ENCODE measurements at regions not wholly inside any gene's neighbourhood (a gene's known extent, or its start where the extent isn't known, plus 50 kb on each side); places are given as distances from the start of the nearest gene placed in this dataset.
"Not testable (repeated sequence)": the region's sequence is repeated elsewhere in the genome, so short reads cannot be mapped to it uniquely, and the experiment has no call there.

DNA sequence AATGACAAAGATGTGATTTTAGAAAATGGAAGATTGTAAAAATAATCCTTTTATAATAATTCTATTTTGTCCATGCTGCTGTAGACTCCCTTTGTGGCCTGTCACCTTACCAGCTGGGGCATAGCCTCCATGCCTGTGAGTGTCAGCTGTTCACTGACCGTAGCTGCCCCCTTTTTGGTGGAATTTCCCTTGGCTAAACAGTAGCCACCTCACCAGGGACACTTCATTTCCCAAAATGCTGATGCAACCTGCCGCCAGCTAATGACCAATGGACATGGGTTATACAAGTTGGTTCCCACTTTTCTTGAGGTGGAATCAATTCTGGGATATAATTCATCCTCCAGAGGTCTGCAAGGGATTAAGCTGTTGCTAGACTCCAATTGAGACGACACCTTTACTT, 368.4 kb downstream of the PRDM5 start:
- Histone ChIP-seq H3K27me3 (ENCODE audit: insufficient read depth) (no peaks in the 10 kb centered on the region), H3K9me2 (no peaks in the 10 kb centered on the region), H2AFZ (ENCODE audit: low read depth) (no peak overlapping the region), H3F3A (replicated peaks; ENCODE audit: insufficient read depth) (no peaks in the 10 kb centered on the region), H3K36me3 (replicated peaks in 1 of 2; ENCODE audit: control insufficient read depth in 1 of 2, insufficient read depth in 2 of 2, low read length in 1 of 2) (no peaks in the 10 kb centered on the region), H3K27ac (ENCODE audit: low read depth in 2 of 2, low read length in 1 of 2) (no peak overlapping the region), H3K4me2 (no peak overlapping the region), H3K4me3 (ENCODE audit: low read depth in 2 of 2, low read length in 1 of 2) (no peak overlapping the region), H3K79me2 (ENCODE audit: insufficient read depth) (no peaks in the 10 kb centered on the region), H3K9me3 (no peaks in the 10 kb centered on the region), H3K4me1 (ENCODE audit: control insufficient read depth in 1 of 2, insufficient read depth in 2 of 2, low read depth in 1 of 2, low read length in 1 of 2) (no peaks in the 10 kb centered on the region), H3K9ac (no peak overlapping the region), H4K20me1 (ENCODE audit: insufficient read depth) (no peaks in the 10 kb centered on the region)
- DNase-seq: no peak
- ChIA-PET CTCF (no interaction called here), POLR2A (no interaction called here)
- 41% methylated on average over 3 of the region's 3 CpGs for WGBS (ENCODE audit: low lambda C conversion rate)
- TF ChIP-seq, protein P1, sequence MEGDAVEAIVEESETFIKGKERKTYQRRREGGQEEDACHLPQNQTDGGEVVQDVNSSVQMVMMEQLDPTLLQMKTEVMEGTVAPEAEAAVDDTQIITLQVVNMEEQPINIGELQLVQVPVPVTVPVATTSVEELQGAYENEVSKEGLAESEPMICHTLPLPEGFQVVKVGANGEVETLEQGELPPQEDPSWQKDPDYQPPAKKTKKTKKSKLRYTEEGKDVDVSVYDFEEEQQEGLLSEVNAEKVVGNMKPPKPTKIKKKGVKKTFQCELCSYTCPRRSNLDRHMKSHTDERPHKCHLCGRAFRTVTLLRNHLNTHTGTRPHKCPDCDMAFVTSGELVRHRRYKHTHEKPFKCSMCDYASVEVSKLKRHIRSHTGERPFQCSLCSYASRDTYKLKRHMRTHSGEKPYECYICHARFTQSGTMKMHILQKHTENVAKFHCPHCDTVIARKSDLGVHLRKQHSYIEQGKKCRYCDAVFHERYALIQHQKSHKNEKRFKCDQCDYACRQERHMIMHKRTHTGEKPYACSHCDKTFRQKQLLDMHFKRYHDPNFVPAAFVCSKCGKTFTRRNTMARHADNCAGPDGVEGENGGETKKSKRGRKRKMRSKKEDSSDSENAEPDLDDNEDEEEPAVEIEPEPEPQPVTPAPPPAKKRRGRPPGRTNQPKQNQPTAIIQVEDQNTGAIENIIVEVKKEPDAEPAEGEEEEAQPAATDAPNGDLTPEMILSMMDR (IDR thresholded peaks at IDR 0.05): no peak
- TF ChIP-seq TCF12 (IDR thresholded peaks at IDR 0.05): no peak

DNA sequence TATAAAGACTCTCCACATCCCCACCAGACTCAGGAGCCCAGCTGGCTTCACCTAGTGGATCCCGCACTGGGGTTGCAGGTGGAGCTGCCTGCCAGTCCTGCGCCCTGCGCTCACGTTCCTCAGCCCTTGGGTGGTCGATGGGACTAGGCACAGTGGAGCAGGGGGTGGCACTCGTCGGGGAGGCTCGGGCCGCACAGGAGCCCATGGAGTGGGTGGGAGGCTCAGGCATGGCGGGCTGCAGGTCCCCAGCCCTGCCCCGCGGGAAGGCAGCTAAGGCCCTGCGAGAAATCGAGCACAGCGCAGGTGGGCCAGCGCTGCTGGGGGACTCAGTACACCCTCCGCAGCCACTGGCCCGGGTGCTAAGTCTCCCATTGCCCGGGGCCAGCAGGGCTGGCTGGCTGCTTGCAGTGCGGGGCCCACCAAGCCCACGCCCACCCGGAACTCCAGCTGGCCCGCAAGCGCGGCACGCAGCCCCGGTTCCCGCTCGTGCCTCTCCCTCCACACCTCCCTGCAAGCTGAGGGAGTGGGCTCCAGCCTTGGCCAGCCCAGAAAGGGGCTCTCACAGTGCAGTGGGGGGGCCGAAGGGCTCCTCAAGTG, 371.8 kb downstream of the PRDM5 start:
- H3K4me2 ChIP-seq; H3K9me3 ChIP-seq; H3F3A ChIP-seq (replicated peaks; ENCODE audit: insufficient read depth); POLR2A ChIA-PET; H2AFZ ChIP-seq (ENCODE audit: low read depth); H3K9ac ChIP-seq; H3K27ac ChIP-seq (ENCODE audit: low read depth in 2 of 2, low read length in 1 of 2); H3K9me2 ChIP-seq; H3K79me2 ChIP-seq (ENCODE audit: insufficient read depth); H3K4me3 ChIP-seq (ENCODE audit: low read depth in 2 of 2, low read length in 1 of 2); H4K20me1 ChIP-seq (ENCODE audit: insufficient read depth); DNase-seq; H3K4me1 ChIP-seq (ENCODE audit: control insufficient read depth in 1 of 2, insufficient read depth in 2 of 2, low read depth in 1 of 2, low read length in 1 of 2); H3K27me3 ChIP-seq (ENCODE audit: insufficient read depth); H3K36me3 ChIP-seq (replicated peaks in 1 of 2; ENCODE audit: control insufficient read depth in 1 of 2, insufficient read depth in 2 of 2, low read length in 1 of 2): not testable (repeated sequence)
- 77% methylated on average over 7 of the region's 30 CpGs for WGBS (ENCODE audit: low lambda C conversion rate)
- CTCF ChIA-PET: interaction anchor here (0.5 kb wide), 1 partner anchor 14 kb away, joined by 3 read pairs; no protein-coding TSS in a partner anchor

DNA sequence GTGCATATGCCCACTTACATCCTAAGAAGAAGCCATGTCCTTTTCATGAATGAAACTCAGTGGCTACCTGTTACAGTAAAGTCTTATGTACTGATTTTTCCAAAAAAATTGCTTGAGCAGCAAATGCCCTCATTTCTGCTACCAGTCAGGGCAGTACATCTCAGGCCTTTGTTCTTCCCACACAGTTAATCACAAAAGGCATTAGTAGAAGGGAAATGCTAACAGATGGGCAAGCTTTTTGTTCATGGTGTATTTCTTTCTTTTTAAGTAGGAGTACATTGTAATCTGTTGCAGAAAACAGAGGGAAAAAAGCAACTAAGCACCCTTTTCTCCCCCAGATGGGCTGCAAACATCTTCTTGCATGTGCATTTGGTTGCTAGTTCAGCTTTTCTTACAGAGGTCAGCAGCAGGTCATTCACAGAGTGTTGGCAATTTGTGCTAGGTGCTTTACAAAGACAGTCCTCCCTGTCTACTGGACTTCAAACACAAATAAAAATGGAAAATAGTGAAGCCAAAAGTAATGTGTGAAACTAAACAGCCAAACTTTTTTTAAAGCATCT, 373.4 kb downstream of the PRDM5 start:
- Histone ChIP-seq H3K27me3 (ENCODE audit: insufficient read depth) (no peaks in the 10 kb centered on the region), H3K79me2 (ENCODE audit: insufficient read depth) (no peaks in the 10 kb centered on the region), H3K9me3 (no peaks in the 10 kb centered on the region), H3K9me2 (no peaks in the 10 kb centered on the region), H3K4me3 (ENCODE audit: low read depth in 2 of 2, low read length in 1 of 2) (no peak overlapping the region), H3K36me3 (replicated peaks in 1 of 2; ENCODE audit: control insufficient read depth in 1 of 2, insufficient read depth in 2 of 2, low read length in 1 of 2) (no peaks in the 10 kb centered on the region), H3K9ac (no peak overlapping the region), H2AFZ (ENCODE audit: low read depth) (no peak overlapping the region), H3K4me1 (ENCODE audit: control insufficient read depth in 1 of 2, insufficient read depth in 2 of 2, low read depth in 1 of 2, low read length in 1 of 2) (no peaks in the 10 kb centered on the region), H3K4me2 (no peak overlapping the region), H3K27ac (ENCODE audit: low read depth in 2 of 2, low read length in 1 of 2) (no peak overlapping the region), H3F3A (replicated peaks; ENCODE audit: insufficient read depth) (no peaks in the 10 kb centered on the region), H4K20me1 (ENCODE audit: insufficient read depth) (no peaks in the 10 kb centered on the region)
- TF ChIP-seq RFX5 (IDR thresholded peaks at IDR 0.05; ENCODE audit: low read length): no peak
- ChIA-PET POLR2A (no interaction called here), CTCF (interaction anchor here (0.6 kb wide), 1 partner anchor 847 kb away, joined by 3 read pairs; no protein-coding TSS in a partner anchor)
- DNase-seq: no peak

DNA sequence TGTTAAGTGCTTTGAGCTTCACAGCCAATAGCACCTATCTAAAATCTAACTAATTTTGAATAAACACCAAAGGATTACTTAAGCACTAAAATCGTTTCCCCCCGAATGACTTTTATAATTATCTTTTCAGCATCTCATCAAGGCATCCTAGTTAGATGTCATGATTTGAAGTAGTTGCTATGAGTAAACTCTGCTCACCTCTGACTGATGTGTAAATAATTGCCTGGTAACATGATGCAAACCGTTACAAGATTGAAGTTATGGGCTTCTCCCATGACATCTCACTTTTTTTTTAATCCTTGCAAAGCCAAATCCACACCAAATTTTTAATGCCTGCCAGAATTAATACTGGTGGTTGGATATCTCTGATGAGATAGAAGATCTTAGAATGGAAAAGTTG, 377.1 kb downstream of the PRDM5 start:
- Histone ChIP-seq H3K36me3 (replicated peaks in 1 of 2; ENCODE audit: control insufficient read depth in 1 of 2, insufficient read depth in 2 of 2, low read length in 1 of 2) (no peaks in the 10 kb centered on the region), H3K4me1 (ENCODE audit: control insufficient read depth in 1 of 2, insufficient read depth in 2 of 2, low read depth in 1 of 2, low read length in 1 of 2) (no peaks in the 10 kb centered on the region), H3K4me3 (ENCODE audit: low read depth in 2 of 2, low read length in 1 of 2) (no peak overlapping the region), H3K27me3 (ENCODE audit: insufficient read depth) (no peaks in the 10 kb centered on the region), H3K9me3 (no peaks in the 10 kb centered on the region), H3K79me2 (ENCODE audit: insufficient read depth) (no peaks in the 10 kb centered on the region), H3K9ac (no peak overlapping the region), H3F3A (replicated peaks; ENCODE audit: insufficient read depth) (no peaks in the 10 kb centered on the region), H3K4me2 (no peak overlapping the region), H3K9me2 (no peaks in the 10 kb centered on the region), H3K27ac (ENCODE audit: low read depth in 2 of 2, low read length in 1 of 2) (no peak overlapping the region), H4K20me1 (ENCODE audit: insufficient read depth) (no peaks in the 10 kb centered on the region), H2AFZ (ENCODE audit: low read depth) (no peak overlapping the region)
- DNase-seq: no peak
- WGBS (ENCODE audit: low lambda C conversion rate): 34% methylated on average over 3 of the region's 3 CpGs
- POLR2A ChIA-PET: no interaction called here
- CTCF ChIA-PET: no interaction called here
- no peak for TF ChIP-seq NFIC (IDR thresholded peaks at IDR 0.05; ENCODE audit: borderline replicate concordance)
- TF ChIP-seq RFX5 (IDR thresholded peaks at IDR 0.05; ENCODE audit: low read length): no peak
- TF ChIP-seq, protein P2, sequence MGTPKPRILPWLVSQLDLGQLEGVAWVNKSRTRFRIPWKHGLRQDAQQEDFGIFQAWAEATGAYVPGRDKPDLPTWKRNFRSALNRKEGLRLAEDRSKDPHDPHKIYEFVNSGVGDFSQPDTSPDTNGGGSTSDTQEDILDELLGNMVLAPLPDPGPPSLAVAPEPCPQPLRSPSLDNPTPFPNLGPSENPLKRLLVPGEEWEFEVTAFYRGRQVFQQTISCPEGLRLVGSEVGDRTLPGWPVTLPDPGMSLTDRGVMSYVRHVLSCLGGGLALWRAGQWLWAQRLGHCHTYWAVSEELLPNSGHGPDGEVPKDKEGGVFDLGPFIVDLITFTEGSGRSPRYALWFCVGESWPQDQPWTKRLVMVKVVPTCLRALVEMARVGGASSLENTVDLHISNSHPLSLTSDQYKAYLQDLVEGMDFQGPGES (IDR thresholded peaks at IDR 0.05; ENCODE audit: low read depth, low read length): no peak
- TF ChIP-seq RAD21 (IDR thresholded peaks at IDR 0.05; ENCODE audit: low read length): no peak
- TF ChIP-seq, protein P1 (IDR thresholded peaks at IDR 0.05): no peak
- no peak for TF ChIP-seq CHD2 (IDR thresholded peaks at IDR 0.05; ENCODE audit: low read length, partially characterized antibody)
- TF ChIP-seq, protein P3, sequence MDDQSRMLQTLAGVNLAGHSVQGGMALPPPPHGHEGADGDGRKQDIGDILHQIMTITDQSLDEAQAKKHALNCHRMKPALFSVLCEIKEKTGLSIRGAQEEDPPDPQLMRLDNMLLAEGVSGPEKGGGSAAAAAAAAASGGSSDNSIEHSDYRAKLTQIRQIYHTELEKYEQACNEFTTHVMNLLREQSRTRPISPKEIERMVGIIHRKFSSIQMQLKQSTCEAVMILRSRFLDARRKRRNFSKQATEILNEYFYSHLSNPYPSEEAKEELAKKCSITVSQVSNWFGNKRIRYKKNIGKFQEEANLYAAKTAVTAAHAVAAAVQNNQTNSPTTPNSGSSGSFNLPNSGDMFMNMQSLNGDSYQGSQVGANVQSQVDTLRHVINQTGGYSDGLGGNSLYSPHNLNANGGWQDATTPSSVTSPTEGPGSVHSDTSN (IDR thresholded peaks at IDR 0.05): no peak
- TF ChIP-seq RXRA (IDR thresholded peaks at IDR 0.05; ENCODE audit: borderline replicate concordance, low read depth): no peak
